ENCODE measurements at regions not wholly inside any gene's neighbourhood (a gene's known extent, or its start where the extent isn't known, plus 50 kb on each side); places are given as distances from the start of the nearest gene placed in this dataset.

DNA sequence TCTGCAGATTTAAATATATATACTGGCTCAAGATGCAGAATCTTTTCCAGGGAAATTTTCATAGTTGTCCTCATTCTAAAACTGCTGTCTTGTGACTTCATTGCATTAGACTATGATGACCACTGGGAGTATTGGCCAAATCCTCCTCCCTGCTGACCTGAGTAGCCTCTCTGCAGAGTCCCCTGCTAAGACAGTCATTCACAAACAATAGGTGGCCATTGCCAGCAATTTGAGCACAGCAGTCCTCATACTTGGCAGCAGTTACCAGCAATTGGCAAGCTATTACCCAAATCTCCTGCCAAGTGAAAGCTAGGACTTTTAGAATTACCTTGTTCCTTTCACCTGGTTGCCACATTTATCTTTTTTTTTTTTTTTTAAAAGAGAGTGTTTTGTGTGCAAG, 325.8 kb downstream of the FAT3 start:
- no peak overlapping the region for H3K4me2 ChIP-seq
- no peak overlapping the region for H2AFZ ChIP-seq (ENCODE audit: low read depth)
- no peak overlapping the region for H3K27ac ChIP-seq
- no peaks in the 10 kb centered on the region for H3K36me3 ChIP-seq (ENCODE audit: insufficient read depth)
- TF ChIP-seq, protein P1, sequence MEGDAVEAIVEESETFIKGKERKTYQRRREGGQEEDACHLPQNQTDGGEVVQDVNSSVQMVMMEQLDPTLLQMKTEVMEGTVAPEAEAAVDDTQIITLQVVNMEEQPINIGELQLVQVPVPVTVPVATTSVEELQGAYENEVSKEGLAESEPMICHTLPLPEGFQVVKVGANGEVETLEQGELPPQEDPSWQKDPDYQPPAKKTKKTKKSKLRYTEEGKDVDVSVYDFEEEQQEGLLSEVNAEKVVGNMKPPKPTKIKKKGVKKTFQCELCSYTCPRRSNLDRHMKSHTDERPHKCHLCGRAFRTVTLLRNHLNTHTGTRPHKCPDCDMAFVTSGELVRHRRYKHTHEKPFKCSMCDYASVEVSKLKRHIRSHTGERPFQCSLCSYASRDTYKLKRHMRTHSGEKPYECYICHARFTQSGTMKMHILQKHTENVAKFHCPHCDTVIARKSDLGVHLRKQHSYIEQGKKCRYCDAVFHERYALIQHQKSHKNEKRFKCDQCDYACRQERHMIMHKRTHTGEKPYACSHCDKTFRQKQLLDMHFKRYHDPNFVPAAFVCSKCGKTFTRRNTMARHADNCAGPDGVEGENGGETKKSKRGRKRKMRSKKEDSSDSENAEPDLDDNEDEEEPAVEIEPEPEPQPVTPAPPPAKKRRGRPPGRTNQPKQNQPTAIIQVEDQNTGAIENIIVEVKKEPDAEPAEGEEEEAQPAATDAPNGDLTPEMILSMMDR (conservative IDR thresholded peaks at IDR 0.05; ENCODE audit: low read depth, low read length), result no peak
- no peaks in the 10 kb centered on the region for H4K20me1 ChIP-seq (ENCODE audit: insufficient read depth)
- no peak overlapping the region for H3K4me3 ChIP-seq (IDR thresholded peaks at IDR 0.05; ENCODE audit: insufficient read depth, low read depth, low read length)
- H3K9ac ChIP-seq, result no peak overlapping the region
- no peaks in the 10 kb centered on the region for H3K27me3 ChIP-seq (ENCODE audit: insufficient read depth, low read depth)
- H3K79me2 ChIP-seq (ENCODE audit: insufficient read depth, low read depth), result no peaks in the 10 kb centered on the region
- no peaks in the 10 kb centered on the region for H3K4me1 ChIP-seq (ENCODE audit: low read depth, poor library complexity, severe bottlenecking)

DNA sequence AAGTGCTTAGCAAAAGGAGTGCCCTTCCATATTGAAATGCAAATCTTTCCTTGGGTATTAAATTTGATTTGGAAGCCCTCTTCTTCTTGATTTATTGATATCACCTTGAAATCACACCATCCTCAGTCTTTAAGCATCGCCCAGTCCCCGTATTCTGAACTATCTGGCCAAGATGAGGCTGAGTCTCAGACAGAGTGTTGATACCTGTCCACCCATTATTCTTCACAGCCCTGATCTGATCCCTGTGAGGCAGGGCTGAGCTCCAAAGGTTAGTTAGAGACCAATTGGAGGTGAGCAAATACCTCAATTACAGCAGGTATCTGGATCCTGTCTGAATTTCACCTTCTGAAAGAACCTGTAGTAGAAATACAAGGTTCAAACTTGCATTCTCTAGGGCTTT, 326.3 kb downstream of the FAT3 start:
- Histone ChIP-seq H2AFZ (ENCODE audit: low read depth) (no peak overlapping the region), H3K79me2 (ENCODE audit: insufficient read depth, low read depth) (no peaks in the 10 kb centered on the region), H3K4me2 (no peak overlapping the region), H3K36me3 (ENCODE audit: insufficient read depth) (no peaks in the 10 kb centered on the region), H3K27me3 (ENCODE audit: insufficient read depth, low read depth) (no peaks in the 10 kb centered on the region), H3K27ac (no peak overlapping the region), H3K4me3 (IDR thresholded peaks at IDR 0.05; ENCODE audit: insufficient read depth, low read depth, low read length) (no peak overlapping the region), H4K20me1 (ENCODE audit: insufficient read depth) (no peaks in the 10 kb centered on the region), H3K9ac (no peak overlapping the region), H3K4me1 (ENCODE audit: low read depth, poor library complexity, severe bottlenecking) (no peaks in the 10 kb centered on the region)
- TF ChIP-seq, protein P1 (conservative IDR thresholded peaks at IDR 0.05; ENCODE audit: low read depth, low read length), result no peak

DNA sequence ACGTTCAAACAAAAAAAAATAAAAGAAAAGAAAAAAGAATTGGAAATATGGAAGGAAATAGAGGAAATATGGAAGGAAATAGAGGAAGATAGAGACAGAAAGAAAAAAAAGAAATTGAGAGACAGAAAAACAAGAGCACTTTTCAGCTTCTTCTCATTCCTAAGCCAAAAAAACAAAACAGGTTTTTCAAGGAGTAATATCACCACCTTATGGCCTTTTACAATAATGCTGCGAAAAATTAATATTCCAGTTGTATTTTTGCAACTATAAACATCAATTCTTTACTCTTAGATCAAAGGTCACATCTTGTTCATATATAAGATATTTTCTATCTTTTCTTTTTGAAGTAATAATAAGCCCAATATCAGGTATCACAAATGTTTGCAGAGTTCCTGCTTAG, 328.3 kb downstream of the FAT3 start:
- Histone ChIP-seq H3K4me1 (ENCODE audit: low read depth, poor library complexity, severe bottlenecking) (no peaks in the 10 kb centered on the region), H3K36me3 (ENCODE audit: insufficient read depth) (no peaks in the 10 kb centered on the region), H3K27ac (no peak overlapping the region), H3K4me2 (no peak overlapping the region), H3K4me3 (IDR thresholded peaks at IDR 0.05; ENCODE audit: insufficient read depth, low read depth, low read length) (no peak overlapping the region), H3K27me3 (ENCODE audit: insufficient read depth, low read depth) (no peaks in the 10 kb centered on the region), H2AFZ (ENCODE audit: low read depth) (no peak overlapping the region), H3K79me2 (ENCODE audit: insufficient read depth, low read depth) (no peaks in the 10 kb centered on the region), H3K9ac (no peak overlapping the region), H4K20me1 (ENCODE audit: insufficient read depth) (no peaks in the 10 kb centered on the region)
- TF ChIP-seq, protein P1 (conservative IDR thresholded peaks at IDR 0.05; ENCODE audit: low read depth, low read length), result 0 out of 2 replicates have a peak, but pooled peaks have one; percentile 25

DNA sequence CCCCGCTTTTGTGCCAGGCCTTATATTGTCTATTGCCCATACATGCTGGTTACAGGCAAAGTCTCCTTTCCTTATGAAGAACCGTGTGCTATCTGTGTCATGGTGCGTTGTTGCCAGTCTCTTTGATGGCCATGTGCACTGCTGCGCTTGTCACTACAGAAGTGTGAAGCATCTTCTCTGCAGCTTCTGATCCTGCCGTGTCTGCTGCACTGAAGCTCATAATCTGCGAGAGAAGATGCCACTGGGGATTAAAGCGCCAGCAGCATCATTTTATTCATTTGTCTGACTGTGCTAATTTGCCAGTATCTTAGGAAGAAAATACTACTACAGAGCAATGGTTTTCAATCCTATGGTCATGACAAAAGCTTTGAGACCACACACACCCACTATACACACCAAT, 330.1 kb downstream of the FAT3 start:
- TF ChIP-seq, protein P1 (conservative IDR thresholded peaks at IDR 0.05; ENCODE audit: low read depth, low read length), result no peak
- no peaks in the 10 kb centered on the region for H3K27me3 ChIP-seq (ENCODE audit: insufficient read depth, low read depth)
- H3K79me2 ChIP-seq (ENCODE audit: insufficient read depth, low read depth), result no peaks in the 10 kb centered on the region
- H3K4me2 ChIP-seq, result no peak overlapping the region
- no peak overlapping the region for H2AFZ ChIP-seq (ENCODE audit: low read depth)
- no peak overlapping the region for H3K27ac ChIP-seq
- no peak overlapping the region for H3K4me3 ChIP-seq (IDR thresholded peaks at IDR 0.05; ENCODE audit: insufficient read depth, low read depth, low read length)
- H3K9ac ChIP-seq, result no peak overlapping the region
- H3K36me3 ChIP-seq (ENCODE audit: insufficient read depth), result no peaks in the 10 kb centered on the region
- no peaks in the 10 kb centered on the region for H3K4me1 ChIP-seq (ENCODE audit: low read depth, poor library complexity, severe bottlenecking)
- H4K20me1 ChIP-seq (ENCODE audit: insufficient read depth), result no peaks in the 10 kb centered on the region
